ENCODE measurements at regions not wholly inside any gene's neighbourhood (a gene's known extent, or its start where the extent isn't known, plus 50 kb on each side); places are given as distances from the start of the nearest gene placed in this dataset.
"Not testable (repeated sequence)": the region's sequence is repeated elsewhere in the genome, so short reads cannot be mapped to it uniquely, and the experiment has no call there.

- DNase-seq = no peak
Measured at GRCh38 chr12:68479896-68480291, 130.8 kb upstream of the RAP1B start.

GRCh38 chr12:68480526-68480925 lies 130.2 kb upstream of the RAP1B start:
- no peak for DNase-seq

- DNase-seq = no peak
Measured at GRCh38 chr12:68481181-68481941, 129.3 kb upstream of the RAP1B start.

- DNase-seq = no peak
Measured at GRCh38 chr12:68482014-68482413, 128.7 kb upstream of the RAP1B start.

- no peak for DNase-seq
Measured at GRCh38 chr12:68482660-68483059, 128.0 kb upstream of the RAP1B start.

- no peak for DNase-seq
Measured at GRCh38 chr12:68483592-68484383, 126.9 kb upstream of the RAP1B start.

- DNase-seq = not testable (repeated sequence)
Measured at GRCh38 chr12:68484578-68484977, 126.1 kb upstream of the RAP1B start.

- not testable (repeated sequence) for DNase-seq
Measured at GRCh38 chr12:68486449-68486848, 124.2 kb upstream of the RAP1B start.

- no peak for DNase-seq
Measured at GRCh38 chr12:68487721-68488309, 122.9 kb upstream of the RAP1B start.

GRCh38 chr12:68489273-68489672 lies 121.4 kb upstream of the RAP1B start:
- no peak for DNase-seq

GRCh38 chr12:68490476-68490875 lies 120.2 kb upstream of the RAP1B start:
- DNase-seq = no peak

- no peak for DNase-seq
Measured at GRCh38 chr12:68491204-68491960, 119.3 kb upstream of the RAP1B start.

GRCh38 chr12:68495336-68496070 lies 115.2 kb upstream of the RAP1B start:
- DNase-seq = no peak

- DNase-seq = no peak
Measured at GRCh38 chr12:68497107-68497506, 113.6 kb upstream of the RAP1B start.

- DNase-seq = no peak
Measured at GRCh38 chr12:68497702-68498101, 113.0 kb upstream of the RAP1B start.

GRCh38 chr12:68498736-68499135 lies 112.0 kb upstream of the RAP1B start:
- no peak for DNase-seq

- no peak for DNase-seq
Measured at GRCh38 chr12:68499616-68500015, 111.1 kb upstream of the RAP1B start.

GRCh38 chr12:68501226-68501625 lies 109.5 kb upstream of the RAP1B start:
- no peak for DNase-seq

GRCh38 chr12:68505970-68506369 lies 104.7 kb upstream of the RAP1B start:
- DNase-seq = no peak

GRCh38 chr12:68506619-68507018 lies 104.1 kb upstream of the RAP1B start:
- DNase-seq = no peak

GRCh38 chr12:68507657-68508056 lies 103.0 kb upstream of the RAP1B start:
- no peak for DNase-seq

- DNase-seq = no peak
Measured at GRCh38 chr12:68508576-68508975, 102.1 kb upstream of the RAP1B start.
